ENCODE measurements at regions not wholly inside any gene's neighbourhood (a gene's known extent, or its start where the extent isn't known, plus 50 kb on each side); places are given as distances from the start of the nearest gene placed in this dataset.

DNA sequence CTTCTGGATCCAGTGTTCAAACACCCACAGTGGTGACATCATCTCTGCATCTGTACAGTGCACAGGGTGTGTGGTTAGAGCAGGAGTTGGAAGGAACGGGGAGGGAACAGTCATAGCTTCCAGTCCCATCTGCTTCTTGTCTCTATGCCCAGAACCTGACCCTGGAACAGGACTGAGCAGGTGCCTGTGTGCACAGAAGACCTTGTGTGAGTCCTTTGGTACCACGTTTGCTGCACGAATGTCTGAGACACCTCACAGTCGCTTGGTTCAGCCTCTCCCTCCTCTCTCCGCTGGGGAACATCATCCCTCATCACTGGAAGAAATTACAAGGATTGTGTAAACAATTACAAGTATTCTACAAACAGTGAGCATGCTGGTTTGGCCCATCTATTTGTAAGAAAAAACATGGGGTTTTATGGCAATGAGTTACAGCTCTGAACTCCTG, 243.0 kb upstream of the KLF6 start:
- ATAC-seq = no peak
- TF ChIP-seq CTCF (IDR thresholded peaks at IDR 0.05) = no peak
- no peak overlapping the region for H3K4me3 ChIP-seq
- H3K4me1 ChIP-seq = no peaks in the 10 kb centered on the region
- intact Hi-C loops (cut with DNase I) = no loop called here
- H3K27me3 ChIP-seq (ENCODE audit: low read depth) = no peaks in the 10 kb centered on the region
- H3K36me3 ChIP-seq = no peaks in the 10 kb centered on the region
- no peak overlapping the region for H3K27ac ChIP-seq
- DNase-seq = no peak
- H3K9me3 ChIP-seq = no peaks in the 10 kb centered on the region

DNA sequence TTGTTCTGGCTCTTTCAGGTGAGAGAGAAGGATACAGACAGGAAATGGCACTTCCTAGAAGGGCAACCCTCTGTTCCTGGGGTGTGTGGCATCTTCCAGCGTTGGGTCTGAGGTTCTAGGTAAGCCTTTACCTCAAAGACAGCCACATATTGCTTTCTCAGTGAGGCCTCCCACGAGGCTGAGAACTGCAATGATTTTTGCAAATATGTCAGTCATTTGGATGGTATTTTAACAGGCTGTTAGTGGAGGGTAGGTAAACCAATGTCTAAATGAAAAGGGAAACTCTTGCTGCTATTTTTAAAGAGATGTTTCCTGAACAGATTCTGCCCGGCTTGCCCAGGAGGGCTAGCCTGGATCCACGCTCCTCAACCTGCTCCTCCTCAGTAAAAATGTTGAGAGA, 240.3 kb upstream of the KLF6 start:
- H3K27me3 ChIP-seq (ENCODE audit: low read depth) = no peaks in the 10 kb centered on the region
- ATAC-seq (no peak), DNase-seq (no peak)
- intact Hi-C loops (cut with DNase I) = no loop called here
- no peaks in the 10 kb centered on the region for H3K36me3 ChIP-seq
- H3K9me3 ChIP-seq = no peaks in the 10 kb centered on the region
- no peak overlapping the region for H3K4me3 ChIP-seq
- H3K27ac ChIP-seq = no peak overlapping the region
- no peak for TF ChIP-seq CTCF (IDR thresholded peaks at IDR 0.05)
- H3K4me1 ChIP-seq = no peaks in the 10 kb centered on the region

DNA sequence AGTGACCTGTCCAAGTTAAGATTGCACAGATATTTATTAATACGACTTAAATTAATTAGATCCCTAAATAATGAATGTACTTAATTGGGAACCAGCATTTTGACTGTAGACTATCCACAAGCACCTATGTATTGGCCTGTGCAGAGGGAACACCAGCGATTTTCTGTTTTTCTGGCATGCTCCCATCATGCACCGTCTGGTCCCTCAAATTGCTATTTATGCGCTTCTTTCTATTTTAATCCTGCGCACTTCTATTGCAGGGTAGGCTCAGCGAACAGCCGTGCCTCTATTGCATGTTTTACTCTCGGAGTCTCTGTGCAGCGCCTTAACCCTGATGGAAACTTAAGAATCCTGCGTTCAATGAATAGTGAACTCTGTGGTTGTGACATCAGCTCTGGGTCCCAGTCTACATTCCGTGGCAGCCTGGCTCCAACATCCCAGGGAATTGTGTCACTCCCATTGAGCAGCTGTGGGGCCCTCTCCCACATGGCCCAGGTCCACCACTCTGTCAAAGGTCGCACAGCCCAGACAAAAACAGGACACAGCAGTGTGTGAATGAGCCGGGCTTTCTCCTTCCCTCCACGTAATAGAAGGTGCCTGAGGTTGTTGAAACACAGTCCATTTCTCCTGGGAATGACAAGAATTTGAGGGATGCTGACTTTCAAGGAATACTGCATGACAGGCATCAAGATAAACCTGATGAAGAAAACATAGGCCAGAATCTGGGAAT, 239.7 kb upstream of the KLF6 start:
- Histone ChIP-seq H3K36me3 (no peaks in the 10 kb centered on the region), H3K27me3 (ENCODE audit: low read depth) (no peaks in the 10 kb centered on the region), H3K27ac (no peak overlapping the region), H3K9me3 (no peaks in the 10 kb centered on the region), H3K4me3 (no peak overlapping the region), H3K4me1 (no peaks in the 10 kb centered on the region)
- DNase-seq (no peak), ATAC-seq (no peak)
- intact Hi-C loops (cut with DNase I) = no loop called here
- TF ChIP-seq CTCF (IDR thresholded peaks at IDR 0.05) = no peak

GRCh38 chr10:4024027-4024426, 239.0 kb upstream of the KLF6 start:
- intact Hi-C loops (cut with DNase I) = no loop called here
- Histone ChIP-seq H3K4me1 (no peaks in the 10 kb centered on the region), H3K4me3 (no peak overlapping the region), H3K27ac (no peak overlapping the region), H3K27me3 (ENCODE audit: low read depth) (no peaks in the 10 kb centered on the region), H3K36me3 (no peaks in the 10 kb centered on the region), H3K9me3 (no peaks in the 10 kb centered on the region)
- ATAC-seq (no peak), DNase-seq (no peak)
- no peak for TF ChIP-seq CTCF (IDR thresholded peaks at IDR 0.05)

DNA sequence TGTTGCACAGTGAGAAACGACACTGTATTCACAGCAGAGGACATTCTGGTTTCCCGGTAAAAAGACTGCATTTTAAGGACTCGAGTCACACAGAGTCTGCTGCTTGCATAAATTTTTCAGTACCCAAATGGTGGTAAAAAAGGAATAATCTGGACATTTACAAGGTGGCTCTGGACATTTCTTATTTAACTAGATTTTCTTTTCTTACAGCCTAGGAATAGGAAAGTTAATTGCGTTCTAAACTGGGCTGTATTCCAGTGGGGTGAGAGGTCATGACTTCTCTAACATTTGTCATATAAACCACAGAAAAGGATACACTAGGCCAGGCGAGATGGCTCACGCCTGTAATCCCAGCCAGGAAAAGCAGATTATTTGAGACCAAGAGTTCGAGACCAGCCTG, 237.5 kb upstream of the KLF6 start:
- Histone ChIP-seq H3K27me3 (ENCODE audit: low read depth) (no peaks in the 10 kb centered on the region), H3K9me3 (no peaks in the 10 kb centered on the region), H3K4me3 (no peak overlapping the region), H3K27ac (no peak overlapping the region), H3K4me1 (no peaks in the 10 kb centered on the region), H3K36me3 (no peaks in the 10 kb centered on the region)
- TF ChIP-seq CTCF (IDR thresholded peaks at IDR 0.05) = no peak
- DNase-seq (no peak), ATAC-seq (no peak)
- intact Hi-C loops (cut with DNase I) = no loop called here

All from lower lobe of right lung (tissue), 2 donors.